Stimulated activated CD8-positive, alpha-beta memory T cell treated with anti-CD3 and anti-CD28 coated beads, Interleukin-7, amount 100 ng/mL, for 4 hours (primary cell): ENCODE measurements at regions not wholly inside any gene's neighbourhood (a gene's known extent, or its start where the extent isn't known, plus 50 kb on each side); places are given as distances from the start of the nearest gene placed in this dataset.

Experiments used
- DNase-seq, 2 donors: peaks; one replicate each; pipeline ENCODE4 v3.0.0-alpha.2; 2020; ENCODE audit warnings: low read depth in 2 of 2

DNA sequence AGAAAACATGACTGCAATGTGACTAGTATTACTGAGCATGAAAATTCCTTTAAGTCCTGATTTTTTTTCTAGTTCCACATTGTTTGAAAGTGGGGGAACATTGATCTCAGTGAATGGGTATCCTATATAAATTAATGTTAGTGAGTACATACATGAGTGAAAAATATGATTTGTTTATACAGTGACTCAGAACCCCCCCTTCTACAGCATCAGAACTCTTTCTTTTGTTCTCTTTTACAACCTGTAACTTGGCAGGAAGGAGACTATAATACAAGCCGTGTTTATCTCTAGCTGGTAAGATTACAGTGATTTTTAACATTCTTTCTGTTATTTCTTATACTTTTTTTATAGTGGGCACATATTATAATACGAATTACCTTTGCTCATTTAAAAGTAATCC, 384.7 kb downstream of the PDCD6IP start:
- no peak for DNase-seq

- no peak for DNase-seq
Measured at GRCh38 chr3:34183611-34184340, 385.3 kb downstream of the PDCD6IP start.

DNA sequence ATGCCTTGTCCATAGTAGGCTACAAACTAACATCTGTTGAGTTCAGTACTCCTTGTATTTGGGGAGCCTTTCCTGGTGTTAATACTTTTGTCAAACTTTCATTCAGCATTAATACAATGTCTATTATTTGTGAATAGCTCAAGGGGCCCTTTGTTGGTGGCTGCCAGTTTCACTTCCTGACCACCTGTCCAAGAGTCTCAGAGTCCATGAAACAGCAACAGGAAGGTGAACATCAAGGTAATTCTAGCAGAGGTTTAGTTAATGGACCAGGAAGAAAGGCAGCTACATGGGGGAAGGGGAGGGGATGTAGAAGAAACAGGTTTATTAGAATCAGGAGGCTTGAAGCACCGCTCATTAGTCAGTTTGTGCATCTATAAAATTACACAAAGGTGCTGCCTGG, 386.9 kb downstream of the PDCD6IP start:
- DNase-seq = no peak

GRCh38 chr3:34189133-34189532, 390.7 kb downstream of the PDCD6IP start:
- no peak for DNase-seq

DNA sequence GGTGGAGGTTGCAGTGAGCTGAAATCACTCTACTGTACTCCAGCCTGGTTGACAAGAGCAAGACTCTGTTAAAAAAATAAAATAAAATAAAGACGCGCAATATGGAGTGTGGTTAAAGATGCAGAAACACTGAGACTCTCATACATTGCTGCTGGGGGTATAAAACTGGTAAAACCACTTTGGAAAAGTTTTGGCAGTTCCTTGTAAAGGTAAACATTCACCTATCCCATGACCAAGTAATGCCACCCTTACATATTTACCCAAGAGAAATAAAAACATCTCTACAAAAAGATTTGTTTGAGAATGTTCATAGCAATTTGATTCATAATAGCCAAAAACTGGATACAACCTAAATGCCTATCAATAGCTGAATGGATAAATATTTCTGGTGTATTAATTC, 398.5 kb downstream of the PDCD6IP start:
- no peak for DNase-seq

DNA sequence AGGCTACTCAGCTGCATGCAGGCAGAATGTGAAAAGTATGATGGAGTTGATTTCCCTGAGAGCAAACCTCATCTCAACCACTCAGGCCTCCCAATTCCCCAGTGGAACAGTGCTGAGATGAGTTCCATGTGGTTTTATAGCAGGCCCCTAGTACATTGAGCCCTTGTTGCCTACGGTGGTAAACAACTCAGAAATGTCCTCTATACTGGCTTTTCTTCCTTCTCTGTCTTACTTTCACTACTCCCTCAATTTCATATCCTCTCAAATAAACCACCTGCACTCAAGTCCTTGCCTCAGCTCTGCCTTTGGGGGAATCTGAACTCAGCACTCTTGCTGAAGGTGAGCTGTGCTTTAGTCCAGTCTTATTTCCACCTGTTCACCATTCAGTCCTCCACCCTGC, 399.9 kb downstream of the PDCD6IP start:
- DNase-seq = no peak

- DNase-seq = no peak
Measured at GRCh38 chr3:34200576-34200975, 402.1 kb downstream of the PDCD6IP start.

DNA sequence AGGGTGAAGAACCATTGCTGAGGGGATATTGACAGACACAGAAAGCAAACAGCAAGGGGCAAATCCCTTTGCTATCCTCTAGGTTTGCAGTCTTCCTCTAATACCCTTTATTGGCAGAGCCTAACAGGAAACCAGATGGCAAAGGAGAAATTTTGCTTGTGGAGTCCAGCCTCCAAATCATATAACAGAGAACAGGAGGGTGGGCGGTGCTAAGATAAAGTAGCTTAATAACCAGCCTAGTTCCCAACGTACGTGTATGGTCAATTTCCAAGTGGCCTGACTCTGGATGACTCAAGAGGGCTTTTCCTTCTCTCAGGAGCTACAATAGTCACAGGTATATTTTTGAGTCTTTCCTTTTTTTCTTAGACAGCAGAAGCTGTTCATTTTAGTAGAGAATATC, 404.5 kb downstream of the PDCD6IP start:
- DNase-seq = no peak

DNA sequence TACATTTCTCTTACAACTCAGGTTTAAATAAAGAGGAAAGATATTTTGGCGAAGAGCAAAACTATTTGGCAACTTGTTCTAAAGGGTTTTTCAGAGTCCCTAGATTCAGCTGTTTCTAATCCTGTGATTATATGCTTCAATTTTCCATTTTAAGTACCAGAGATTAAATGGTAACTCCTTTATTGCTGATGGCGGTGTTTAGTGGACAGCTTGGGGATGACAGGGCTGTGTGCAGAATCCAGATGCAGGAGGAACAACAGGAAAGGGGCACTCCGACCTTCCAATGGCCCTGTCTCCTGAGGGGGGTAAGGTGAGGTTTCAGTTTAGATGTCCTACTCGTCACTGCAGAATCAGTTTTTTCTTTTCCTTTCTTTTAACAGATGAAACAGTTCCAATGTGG, 405.0 kb downstream of the PDCD6IP start:
- no peak for DNase-seq

DNA sequence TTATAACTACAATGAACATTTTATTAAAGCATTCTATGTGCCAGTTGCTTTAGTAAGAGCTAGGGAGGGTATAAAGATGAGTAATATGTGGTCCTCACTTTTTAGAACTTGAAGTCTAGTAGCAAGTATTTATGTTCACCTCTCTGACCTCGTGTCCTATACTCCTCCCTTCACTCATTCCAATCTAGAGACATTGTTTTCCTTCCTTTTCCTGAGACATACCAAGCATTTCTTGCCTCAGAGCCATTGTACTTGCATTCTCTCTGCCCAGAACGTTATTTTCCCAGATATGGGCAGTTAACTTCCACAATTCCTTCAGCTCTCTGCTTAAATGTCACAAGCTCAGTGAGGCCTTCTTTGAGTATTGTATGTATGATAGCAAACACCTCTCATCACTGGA, 408.6 kb downstream of the PDCD6IP start:
- no peak for DNase-seq

GRCh38 chr3:34207806-34208205, 409.4 kb downstream of the PDCD6IP start:
- DNase-seq = no peak

- no peak for DNase-seq
Measured at GRCh38 chr3:34212175-34212574, 413.7 kb downstream of the PDCD6IP start.

- no peak for DNase-seq
Measured at GRCh38 chr3:34212656-34213055, 414.2 kb downstream of the PDCD6IP start.

DNA sequence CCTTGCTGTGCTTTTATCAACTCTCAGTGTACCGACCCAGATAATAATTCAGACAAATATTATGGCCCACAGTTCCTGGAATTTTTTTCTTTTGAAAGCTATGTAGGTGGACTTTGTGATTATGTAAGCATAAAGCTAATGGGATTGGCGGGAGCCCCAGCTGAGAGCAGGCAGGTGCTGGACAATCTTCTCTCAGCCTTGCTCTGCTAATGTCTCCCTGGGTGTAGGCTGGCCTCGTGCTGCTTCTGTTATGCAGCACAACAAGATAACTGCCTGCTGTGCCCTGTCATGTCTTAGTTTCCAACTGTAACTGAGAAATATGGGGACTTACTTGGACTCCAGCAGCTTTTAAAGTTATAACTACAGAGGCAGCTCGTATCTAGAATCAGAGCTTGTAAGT, 415.0 kb downstream of the PDCD6IP start:
- no peak for DNase-seq

- DNase-seq = no peak
Measured at GRCh38 chr3:34216711-34217335, 418.4 kb downstream of the PDCD6IP start.

DNA sequence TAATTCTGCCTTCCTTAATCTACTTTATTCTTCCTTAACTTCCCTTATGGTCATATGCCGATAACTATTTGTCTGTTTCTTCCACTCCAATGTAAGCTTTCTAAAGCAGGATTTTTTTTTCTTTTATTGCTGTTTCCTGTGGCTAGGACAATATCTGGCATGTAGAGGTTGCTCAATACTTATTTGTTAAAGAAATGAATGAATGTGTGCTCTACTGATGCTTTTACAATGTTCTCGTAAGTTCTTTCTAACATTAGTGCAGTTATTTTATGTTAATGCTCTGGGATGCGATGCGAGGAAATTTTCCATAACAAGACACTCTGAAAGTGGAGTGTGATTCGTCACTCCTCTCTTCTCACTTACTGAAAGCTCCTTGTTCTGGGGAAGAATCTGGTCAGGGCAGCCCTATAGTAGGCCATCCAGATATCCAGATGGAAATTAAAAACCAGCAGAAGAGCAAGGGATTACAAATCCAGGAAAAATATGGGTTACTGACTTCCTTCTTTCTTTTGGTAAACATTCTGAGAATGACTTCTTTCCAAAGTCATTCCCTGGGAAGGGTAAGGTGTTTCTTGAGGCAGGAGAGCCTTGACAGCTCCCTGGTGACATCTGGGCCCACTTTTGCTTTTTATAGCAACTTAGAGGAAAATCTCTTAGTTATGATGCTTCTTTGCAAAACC, 420.4 kb downstream of the PDCD6IP start:
- DNase-seq = no peak

DNA sequence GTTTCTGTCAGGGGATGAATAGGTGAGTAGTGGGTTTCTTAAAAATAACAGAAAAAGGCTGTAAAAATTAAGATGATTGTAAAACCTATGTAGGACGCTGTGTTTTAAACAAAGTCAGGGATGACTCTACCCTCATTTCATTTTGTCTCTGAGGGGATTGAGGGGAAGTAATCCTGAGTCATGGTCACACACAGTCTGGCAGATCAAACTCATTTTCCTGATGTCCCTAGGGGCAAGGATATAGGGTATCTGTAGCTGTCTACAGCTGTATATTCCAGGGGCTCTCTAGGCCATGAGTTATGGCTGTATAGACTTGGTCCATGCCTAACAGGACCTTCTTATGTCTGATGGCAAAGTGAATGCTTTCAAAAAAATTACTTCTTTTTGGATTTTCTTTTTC, 421.1 kb downstream of the PDCD6IP start:
- no peak for DNase-seq

DNA sequence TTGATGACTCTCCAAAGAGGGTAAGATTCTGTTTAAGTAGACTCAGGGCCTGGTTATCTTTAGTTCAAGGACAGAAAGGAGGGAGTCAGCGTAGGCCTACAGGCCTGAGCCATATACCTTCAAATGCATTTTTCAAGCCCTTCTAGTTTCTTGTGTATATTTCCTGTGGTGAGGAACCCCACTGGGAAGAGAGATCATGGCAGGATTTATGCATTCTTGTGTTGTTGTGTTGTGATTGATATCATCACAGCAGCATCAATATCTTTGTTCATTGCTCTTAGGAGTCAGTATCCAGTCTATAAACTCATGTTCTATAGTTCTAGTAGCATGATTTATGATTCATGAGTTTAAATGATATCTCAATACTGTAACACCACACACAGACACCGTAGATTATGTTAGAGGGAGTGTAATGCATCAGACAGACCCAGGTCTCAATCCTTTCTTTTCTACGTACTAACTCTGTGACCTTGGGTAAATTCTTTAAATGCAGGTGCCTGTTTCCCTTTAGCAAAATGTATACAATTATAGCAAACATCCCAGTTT, 427.5 kb downstream of the PDCD6IP start:
- no peak for DNase-seq

- DNase-seq = no peak
Measured at GRCh38 chr3:34229876-34230275, 431.4 kb downstream of the PDCD6IP start.

DNA sequence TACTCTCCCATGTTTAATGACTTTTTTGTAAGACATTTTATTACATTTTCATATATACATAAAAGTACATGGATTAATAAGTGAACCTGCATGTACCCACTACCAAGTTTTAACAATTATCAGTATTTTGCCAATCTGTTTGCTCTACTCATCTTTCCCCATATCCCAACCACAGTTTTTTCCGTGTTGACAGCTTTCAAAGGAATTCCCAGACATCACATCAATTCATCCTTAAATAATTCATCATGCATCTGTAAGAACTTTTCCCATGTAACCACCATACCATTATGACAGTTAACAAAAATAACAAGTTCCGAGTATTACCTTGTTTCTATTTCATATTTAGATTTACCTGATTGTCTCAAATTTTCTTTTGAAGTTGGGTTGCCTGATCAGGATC, 436.7 kb downstream of the PDCD6IP start:
- DNase-seq = no peak

DNA sequence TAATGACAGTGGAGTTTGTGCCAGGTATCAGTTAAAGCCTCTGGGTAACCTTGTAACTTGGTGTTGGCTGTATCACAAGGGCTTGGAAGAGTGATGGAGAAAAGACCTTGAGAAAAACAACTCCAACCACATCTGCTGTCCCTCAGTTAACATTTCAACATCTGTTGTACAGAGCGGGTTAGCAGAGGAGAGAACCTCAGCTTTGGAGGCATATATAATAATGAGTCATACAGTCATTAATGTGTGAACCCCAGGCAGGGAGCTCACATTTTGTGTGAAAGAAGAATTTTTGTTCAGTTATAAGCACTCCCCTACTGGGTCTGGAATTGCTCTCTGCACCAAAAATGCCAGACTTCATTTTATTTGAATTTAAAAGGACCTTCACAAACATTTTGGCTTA, 439.5 kb downstream of the PDCD6IP start:
- no peak for DNase-seq

DNA sequence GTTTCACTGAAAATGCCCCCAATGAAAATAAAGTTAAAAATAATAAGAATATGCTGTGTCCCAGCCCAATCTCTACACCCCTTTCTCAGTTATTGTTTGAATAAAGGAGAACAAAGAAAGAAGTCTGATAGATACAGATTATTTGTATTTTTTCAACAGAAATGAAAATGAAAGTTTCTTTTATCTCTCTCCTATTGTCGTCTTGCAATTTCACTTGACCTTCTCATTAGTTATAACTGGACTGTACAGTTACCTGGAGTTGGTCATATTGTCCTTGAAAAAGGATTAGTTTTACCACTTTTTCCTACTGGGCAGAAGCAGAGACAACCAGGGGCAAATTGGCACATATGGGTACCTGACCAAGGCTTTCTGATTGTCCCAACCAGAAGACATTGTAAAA, 440.0 kb downstream of the PDCD6IP start:
- no peak for DNase-seq

DNA sequence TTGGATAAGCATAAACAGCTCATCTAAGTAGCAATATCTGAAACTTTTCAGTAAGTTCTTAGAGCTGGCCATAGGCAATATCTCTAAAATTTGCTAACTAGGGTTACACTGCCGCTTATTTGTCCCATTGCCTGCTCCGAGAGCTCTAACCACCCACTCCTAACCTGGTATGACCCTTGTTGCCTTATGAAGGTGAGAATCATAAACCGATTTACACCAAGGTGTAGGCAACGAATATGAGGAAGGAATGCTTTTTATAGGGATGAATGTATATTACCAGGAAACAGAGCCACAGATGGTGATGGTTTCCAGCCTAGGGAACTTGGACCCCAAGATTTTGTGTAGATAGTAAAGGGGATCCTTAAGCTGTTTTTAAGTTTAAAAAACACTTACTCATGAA, 440.9 kb downstream of the PDCD6IP start:
- DNase-seq = no peak
